ENCODE measurements at regions not wholly inside any gene's neighbourhood (a gene's known extent, or its start where the extent isn't known, plus 50 kb on each side); places are given as distances from the start of the nearest gene placed in this dataset.

DNA sequence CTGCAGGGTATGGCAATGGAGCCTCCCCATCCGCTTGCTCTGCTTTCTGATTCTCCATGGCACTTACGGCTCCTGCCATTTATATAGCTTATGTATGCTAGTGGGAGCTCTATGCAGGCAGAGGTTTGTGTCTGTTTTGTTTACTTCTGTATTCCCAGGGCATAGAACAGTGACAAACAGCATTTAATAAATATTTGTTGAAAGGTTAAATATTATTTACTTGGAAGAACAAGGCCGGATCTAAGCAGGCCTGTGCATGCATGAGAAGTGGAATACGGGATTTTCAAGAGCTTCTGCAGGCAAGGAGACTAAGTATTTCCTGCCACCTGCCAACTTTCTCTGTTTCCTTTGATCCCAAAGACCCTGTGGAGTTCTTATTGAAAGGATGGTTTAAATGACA is 90.7 kb downstream of the XCL2 start:
- TF ChIP-seq, protein P1, sequence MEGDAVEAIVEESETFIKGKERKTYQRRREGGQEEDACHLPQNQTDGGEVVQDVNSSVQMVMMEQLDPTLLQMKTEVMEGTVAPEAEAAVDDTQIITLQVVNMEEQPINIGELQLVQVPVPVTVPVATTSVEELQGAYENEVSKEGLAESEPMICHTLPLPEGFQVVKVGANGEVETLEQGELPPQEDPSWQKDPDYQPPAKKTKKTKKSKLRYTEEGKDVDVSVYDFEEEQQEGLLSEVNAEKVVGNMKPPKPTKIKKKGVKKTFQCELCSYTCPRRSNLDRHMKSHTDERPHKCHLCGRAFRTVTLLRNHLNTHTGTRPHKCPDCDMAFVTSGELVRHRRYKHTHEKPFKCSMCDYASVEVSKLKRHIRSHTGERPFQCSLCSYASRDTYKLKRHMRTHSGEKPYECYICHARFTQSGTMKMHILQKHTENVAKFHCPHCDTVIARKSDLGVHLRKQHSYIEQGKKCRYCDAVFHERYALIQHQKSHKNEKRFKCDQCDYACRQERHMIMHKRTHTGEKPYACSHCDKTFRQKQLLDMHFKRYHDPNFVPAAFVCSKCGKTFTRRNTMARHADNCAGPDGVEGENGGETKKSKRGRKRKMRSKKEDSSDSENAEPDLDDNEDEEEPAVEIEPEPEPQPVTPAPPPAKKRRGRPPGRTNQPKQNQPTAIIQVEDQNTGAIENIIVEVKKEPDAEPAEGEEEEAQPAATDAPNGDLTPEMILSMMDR (IDR thresholded peaks at IDR 0.05) = no peak
- TF ChIP-seq POLR2A (IDR thresholded peaks at IDR 0.05) = no peak
